Stomach (tissue), 8 donors: ENCODE measurements at regions not wholly inside any gene's neighbourhood (a gene's known extent, or its start where the extent isn't known, plus 50 kb on each side); places are given as distances from the start of the nearest gene placed in this dataset.
A peak's percentile ranks its signal among the peaks of the same experiment; 100 is the strongest.

Experiments used
- DNase-seq, 2 donors: peaks; one replicate each; pipeline versions ENCODE4 v3.0.0 to v3.0.0-alpha.2; 2013 to 2019
- H3K27ac ChIP-seq, 5 donors: fragments of 200-600 bp in 4 of 5; sonication (generic) in 4 of 5; one replicate each; pipeline ENCODE4 v1.5.1; 2013 to 2019; ENCODE audit warnings: mild to moderate bottlenecking in 1 of 5, moderate library complexity in 1 of 5
- H3K27me3 ChIP-seq, 3 donors: fragments of 200-600 bp; sonication (generic); one replicate each; pipeline ENCODE4 v1.5.1; 2017 to 2019; ENCODE audit warnings: mixed run types in 1 of 3
- H3K36me3 ChIP-seq, 4 donors: fragments of 200-600 bp; sonication (generic); 1 replicate in 3 of 4; 2 replicates in 1 of 4; pipeline ENCODE4 v1.5.1; 2016 to 2019
- H3K4me1 ChIP-seq, 4 donors: fragments of 200-600 bp; sonication (generic); one replicate each; pipeline ENCODE4 v1.5.1; 2016 to 2019
- H3K4me3 ChIP-seq, 4 donors: fragments of 200-600 bp; sonication (generic) in 3 of 4; one replicate each; pipeline ENCODE4 v1.5.1; 2016 to 2019; ENCODE audit warnings: mild to moderate bottlenecking in 1 of 4
- H3K9me3 ChIP-seq, 4 donors: fragments of 200-600 bp; sonication (generic); one replicate each; pipeline ENCODE4 v1.5.1; 2016 to 2019
- EP300 ChIP-seq: sonication (generic); formaldehyde crosslinking; IDR thresholded peaks from one replicate; pipeline ENCODE4 v1.6.1; 2017; ENCODE audit warnings: antibody characterized with exemption
- POLR2A ChIP-seq, 4 donors: fragments of 450-650 bp; IDR thresholded peaks; one replicate each; pipeline ENCODE4 v1.6.1; 2016; ENCODE audit warnings: antibody characterized with exemption in 4 of 4, control low read depth in 2 of 4, mild to moderate bottlenecking in 1 of 4, moderate library complexity in 1 of 4
- POLR2AphosphoS5 ChIP-seq, 3 donors: sonication (generic); formaldehyde crosslinking; IDR thresholded peaks; one replicate each; pipeline ENCODE4 v1.6.1; 2016; ENCODE audit warnings: antibody characterized with exemption in 3 of 3
- WGBS, 5 donors: extraction: QIAGEN DNeasy Blood & Tissue Kit in 3 of 5; methylation state at CpG; one replicate each; pipeline versions ENCODE4 v1.1.5 to v1.1.7; 2013 to 2018; 5-methylcytosine and 5-hydroxymethylcytosine counted together
- intact Hi-C: fragments of 100-400 bp; cut with DNase I; formaldehyde crosslinking; loops from one replicate; pipeline ENCODE4 v1.15.1; 2023; ENCODE audit warnings: low total_unique reads
- TF ChIP-seq, protein P1 (sequence below), 7 experiments: fragments of 450-650 bp in 4 of 7; fragments of 200-600 bp in 3 of 7; sonication (generic) in 3 of 7; IDR thresholded peaks; one replicate each; pipeline ENCODE4 v1.5.1; 2016 to 2019; ENCODE audit warnings: antibody characterized with exemption in 7 of 7, control low read depth in 2 of 7, mild to moderate bottlenecking in 1 of 7
- donor health status: healthy with polysubstance abuse.
- donor health status: Bipolar disorder and iron deficiency.
- donor health status: healthy.

GRCh38 chr19:31553846-31554215, 204.6 kb upstream of the TSHZ3 start:
- H3K27me3 ChIP-seq: no peaks in the 10 kb centered on the region
- intact Hi-C loops: no loop called here
- TF ChIP-seq EP300 (no peak), POLR2A (IDR thresholded peaks at IDR 0.05) (no peak), POLR2AphosphoS5 (IDR thresholded peaks at IDR 0.05) (no peak)
- TF ChIP-seq, protein P1, sequence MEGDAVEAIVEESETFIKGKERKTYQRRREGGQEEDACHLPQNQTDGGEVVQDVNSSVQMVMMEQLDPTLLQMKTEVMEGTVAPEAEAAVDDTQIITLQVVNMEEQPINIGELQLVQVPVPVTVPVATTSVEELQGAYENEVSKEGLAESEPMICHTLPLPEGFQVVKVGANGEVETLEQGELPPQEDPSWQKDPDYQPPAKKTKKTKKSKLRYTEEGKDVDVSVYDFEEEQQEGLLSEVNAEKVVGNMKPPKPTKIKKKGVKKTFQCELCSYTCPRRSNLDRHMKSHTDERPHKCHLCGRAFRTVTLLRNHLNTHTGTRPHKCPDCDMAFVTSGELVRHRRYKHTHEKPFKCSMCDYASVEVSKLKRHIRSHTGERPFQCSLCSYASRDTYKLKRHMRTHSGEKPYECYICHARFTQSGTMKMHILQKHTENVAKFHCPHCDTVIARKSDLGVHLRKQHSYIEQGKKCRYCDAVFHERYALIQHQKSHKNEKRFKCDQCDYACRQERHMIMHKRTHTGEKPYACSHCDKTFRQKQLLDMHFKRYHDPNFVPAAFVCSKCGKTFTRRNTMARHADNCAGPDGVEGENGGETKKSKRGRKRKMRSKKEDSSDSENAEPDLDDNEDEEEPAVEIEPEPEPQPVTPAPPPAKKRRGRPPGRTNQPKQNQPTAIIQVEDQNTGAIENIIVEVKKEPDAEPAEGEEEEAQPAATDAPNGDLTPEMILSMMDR (IDR thresholded peaks at IDR 0.05): no peak
- H3K9me3 ChIP-seq: peaks cover 0 to 5% (median 2%) of the 10 kb centered on the region in 4 donors
- no peak overlapping the region for H3K4me3 ChIP-seq
- DNase-seq: peak in 1 of 2 donors; percentile 62
- WGBS, 5 donors: 39 to 49% (median 47%) methylated on average over 8 of the region's 8 CpGs
- H3K27ac ChIP-seq: peak overlapping the region in 3 of 5 donors; percentile 16 to 52 (median 41)
- H3K36me3 ChIP-seq: no peaks in the 10 kb centered on the region
- H3K4me1 ChIP-seq: no peaks in the 10 kb centered on the region

DNA sequence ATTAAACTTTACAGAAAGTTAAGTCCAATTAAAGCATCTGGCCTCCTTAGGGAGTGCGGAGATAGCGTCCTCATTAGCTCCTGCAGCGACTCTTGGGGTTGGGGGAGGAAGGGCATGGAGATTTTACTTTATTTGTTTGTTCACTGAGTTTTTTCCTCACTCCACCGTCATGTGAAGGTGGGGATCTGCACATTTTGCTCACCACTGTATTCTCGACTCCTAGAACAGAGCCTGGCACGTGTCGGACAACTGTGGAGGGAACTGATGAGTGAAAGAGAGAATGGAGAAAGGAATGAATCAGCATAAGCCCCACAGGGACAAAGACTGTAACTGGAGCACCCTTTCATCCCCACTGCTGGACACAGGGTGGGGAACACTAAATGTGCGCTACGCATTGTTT, 205.1 kb upstream of the TSHZ3 start:
- WGBS, 5 donors: 65 to 77% (median 71%) methylated on average over 9 of the region's 9 CpGs
- no peak for DNase-seq
- Histone ChIP-seq H3K36me3 (no peaks in the 10 kb centered on the region), H3K9me3 (peaks cover 0 to 10% (median 7%) of the 10 kb centered on the region in 4 donors), H3K27ac (peak overlapping the region in 2 of 5 donors; percentile 12 to 50), H3K4me1 (no peaks in the 10 kb centered on the region), H3K27me3 (no peaks in the 10 kb centered on the region), H3K4me3 (no peak overlapping the region)
- no peak for TF ChIP-seq POLR2AphosphoS5 (IDR thresholded peaks at IDR 0.05)
- no peak for TF ChIP-seq EP300
- TF ChIP-seq, protein P1 (IDR thresholded peaks at IDR 0.05): no peak
- no peak for TF ChIP-seq POLR2A (IDR thresholded peaks at IDR 0.05)
- intact Hi-C loops: no loop called here

DNA sequence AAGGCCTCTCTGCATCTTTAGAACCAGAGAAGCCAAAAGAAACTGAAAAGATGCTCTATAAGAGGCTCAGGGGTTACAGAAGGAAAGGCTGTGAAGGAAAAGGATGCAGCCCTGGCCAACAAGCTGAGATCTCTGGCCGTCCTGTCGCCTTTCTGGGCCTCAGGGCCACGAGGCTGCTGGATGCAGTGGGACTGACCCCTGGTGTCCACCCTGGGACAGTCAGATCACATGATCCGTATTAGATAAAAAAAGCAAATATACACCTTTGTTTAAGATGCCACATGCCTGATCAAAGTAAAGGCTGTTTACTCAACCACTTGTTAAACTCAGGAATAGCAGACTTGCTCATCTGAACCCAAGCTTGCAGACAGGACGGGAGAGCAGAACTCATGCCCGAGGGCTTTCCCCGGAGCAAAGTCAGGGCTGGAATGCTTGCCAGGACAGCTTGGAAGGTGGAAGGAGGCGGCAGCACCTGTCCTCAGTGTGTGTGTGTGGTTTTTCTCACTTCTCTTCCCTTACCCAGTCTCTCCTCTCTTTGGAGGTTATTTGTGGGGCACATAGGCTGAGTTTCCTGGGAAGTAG, 206.5 kb upstream of the TSHZ3 start:
- intact Hi-C loops: no loop called here
- no peak overlapping the region for H3K4me3 ChIP-seq
- H3K9me3 ChIP-seq: peaks cover 0 to 17% (median 14%) of the 10 kb centered on the region in 4 donors
- H3K4me1 ChIP-seq: no peaks in the 10 kb centered on the region
- no peak for TF ChIP-seq POLR2A (IDR thresholded peaks at IDR 0.05)
- TF ChIP-seq POLR2AphosphoS5 (IDR thresholded peaks at IDR 0.05): no peak
- no peak for TF ChIP-seq EP300
- TF ChIP-seq, protein P1 (IDR thresholded peaks at IDR 0.05): no peak
- no peaks in the 10 kb centered on the region for H3K36me3 ChIP-seq
- no peaks in the 10 kb centered on the region for H3K27me3 ChIP-seq
- 27 to 57% (median 42%) methylated on average over 7 to 8 of the region's 8 CpGs for WGBS, 5 donors
- DNase-seq: no peak
- no peak overlapping the region for H3K27ac ChIP-seq

- H3K36me3 ChIP-seq: no peaks in the 10 kb centered on the region
- H3K9me3 ChIP-seq: peaks cover 0 to 17% (median 14%) of the 10 kb centered on the region in 4 donors
- no peak for DNase-seq
- no peak overlapping the region for H3K4me3 ChIP-seq
- TF ChIP-seq POLR2A (IDR thresholded peaks at IDR 0.05) (no peak), EP300 (no peak), POLR2AphosphoS5 (IDR thresholded peaks at IDR 0.05) (no peak)
- TF ChIP-seq, protein P1 (IDR thresholded peaks at IDR 0.05): no peak
- peaks cover 0 to 6% (median 0%) of the 10 kb centered on the region in 3 donors for H3K27me3 ChIP-seq
- intact Hi-C loops: no loop called here
- no peaks in the 10 kb centered on the region for H3K4me1 ChIP-seq
- H3K27ac ChIP-seq: no peak overlapping the region
- WGBS, 5 donors: 88 to 96% (median 89%) methylated on average over 3 of the region's 3 CpGs
These were observed 210.3 kb upstream of the TSHZ3 start for GRCh38 chr19:31559494-31559893.
